Choroid plexus epithelial cell (primary cell): ENCODE measurements at regions not wholly inside any gene's neighbourhood (a gene's known extent, or its start where the extent isn't known, plus 50 kb on each side); places are given as distances from the start of the nearest gene placed in this dataset.

Source experiments
- DNase-seq: peaks from one replicate; pipeline ENCODE4 v3.0.0-alpha.2; 2010; ENCODE audit warnings: low read depth
- H3K4me3 ChIP-seq: 2 replicates; pipeline ENCODE4 v1.5.1; 2011; ENCODE audit warnings: low read depth, mild to moderate bottlenecking, control low read depth, low read length, moderate library complexity
- CTCF ChIP-seq: conservative IDR thresholded peaks from 2 replicates; pipeline ENCODE4 v1.5.1; 2011; ENCODE audit warnings: low read depth, mild to moderate bottlenecking, control low read depth, inconsistent platforms, low read length, moderate library complexity

- DNase-seq, result no peak
- no peak overlapping the region for H3K4me3 ChIP-seq
- TF ChIP-seq CTCF, result no peak
Measured at GRCh38 chr3:46086083-46086437, 58.8 kb upstream of the XCR1 start.

GRCh38 chr3:46085421-46086082, 58.3 kb upstream of the XCR1 start:
- DNase-seq, result no peak
- no peak for TF ChIP-seq CTCF
- no peak overlapping the region for H3K4me3 ChIP-seq

- TF ChIP-seq CTCF, result no peak
- no peak for DNase-seq
- no peak overlapping the region for H3K4me3 ChIP-seq
Measured at GRCh38 chr3:46083956-46084355, 56.7 kb upstream of the XCR1 start.

- no peak for TF ChIP-seq CTCF
- no peak overlapping the region for H3K4me3 ChIP-seq
Measured at GRCh38 chr3:46082849-46083248, 55.6 kb upstream of the XCR1 start.

GRCh38 chr3:46082021-46082420, 54.7 kb upstream of the XCR1 start:
- no peak for TF ChIP-seq CTCF
- DNase-seq, result no peak

More at GRCh38 chr3:46082849-46083248, 55.6 kb upstream of the XCR1 start:
- no peak for DNase-seq

GRCh38 chr3:46080969-46081345, 53.7 kb upstream of the XCR1 start:
- no peak for DNase-seq
- no peak overlapping the region for H3K4me3 ChIP-seq
- no peak for TF ChIP-seq CTCF

More at GRCh38 chr3:46082021-46082420, 54.7 kb upstream of the XCR1 start:
- no peak overlapping the region for H3K4me3 ChIP-seq
